ENCODE measurements at regions not wholly inside any gene's neighbourhood (a gene's known extent, or its start where the extent isn't known, plus 50 kb on each side); places are given as distances from the start of the nearest gene placed in this dataset.

- DNase-seq (ENCODE audit: low read depth, low spot score): no peak
Measured at GRCh38 chr7:106484562-106484961, 176.4 kb downstream of the CCDC71L start.

GRCh38 chr7:106482091-106482490, 178.9 kb downstream of the CCDC71L start:
- no peak for DNase-seq (ENCODE audit: low read depth, low spot score)

- no peak for DNase-seq (ENCODE audit: low read depth, low spot score)
Measured at GRCh38 chr7:106480616-106481031, 180.3 kb downstream of the CCDC71L start.

GRCh38 chr7:106480161-106480579, 180.8 kb downstream of the CCDC71L start:
- DNase-seq (ENCODE audit: low read depth, low spot score): no peak

GRCh38 chr7:106476751-106477150, 184.2 kb downstream of the CCDC71L start:
- no peak for DNase-seq (ENCODE audit: low read depth, low spot score)

GRCh38 chr7:106472741-106473140, 188.0 kb upstream of the NAMPT start:
- no peak for DNase-seq (ENCODE audit: low read depth, low spot score)

GRCh38 chr7:106471686-106472440, 187.1 kb upstream of the NAMPT start:
- DNase-seq (ENCODE audit: low read depth, low spot score): no peak

GRCh38 chr7:106471021-106471420, 186.2 kb upstream of the NAMPT start:
- DNase-seq (ENCODE audit: low read depth, low spot score): no peak

- DNase-seq (ENCODE audit: low read depth, low spot score): no peak
Measured at GRCh38 chr7:106466867-106467266, 182.1 kb upstream of the NAMPT start.

- no peak for DNase-seq (ENCODE audit: low read depth, low spot score)
Measured at GRCh38 chr7:106465704-106466468, 181.1 kb upstream of the NAMPT start.

- DNase-seq (ENCODE audit: low read depth, low spot score): no peak
Measured at GRCh38 chr7:106464651-106465050, 179.9 kb upstream of the NAMPT start.

- no peak for DNase-seq (ENCODE audit: low read depth, low spot score)
Measured at GRCh38 chr7:106463851-106464611, 179.2 kb upstream of the NAMPT start.

GRCh38 chr7:106462914-106463482, 178.2 kb upstream of the NAMPT start:
- no peak for DNase-seq (ENCODE audit: low read depth, low spot score)

- no peak for DNase-seq (ENCODE audit: low read depth, low spot score)
Measured at GRCh38 chr7:106462365-106462859, 177.6 kb upstream of the NAMPT start.

- DNase-seq (ENCODE audit: low read depth, low spot score): no peak
Measured at GRCh38 chr7:106460792-106461254, 176.0 kb upstream of the NAMPT start.

- DNase-seq (ENCODE audit: low read depth, low spot score): no peak
Measured at GRCh38 chr7:106459397-106460072, 174.8 kb upstream of the NAMPT start.

- no peak for DNase-seq (ENCODE audit: low read depth, low spot score)
Measured at GRCh38 chr7:106457678-106458077, 172.9 kb upstream of the NAMPT start.

- DNase-seq (ENCODE audit: low read depth, low spot score): no peak
Measured at GRCh38 chr7:106456329-106456728, 171.5 kb upstream of the NAMPT start.

GRCh38 chr7:106452031-106452851, 167.5 kb upstream of the NAMPT start:
- no peak for DNase-seq (ENCODE audit: low read depth, low spot score)

GRCh38 chr7:106451171-106451570, 166.4 kb upstream of the NAMPT start:
- DNase-seq (ENCODE audit: low read depth, low spot score): no peak

All from activated naive CD8-positive, alpha-beta T cell treated with anti-CD3 and anti-CD28 coated beads, Interleukin-2, amount 50 U/mL, for 16 hours (primary cell).